Colonic mucosa (tissue), 4 donors: ENCODE measurements at regions not wholly inside any gene's neighbourhood (a gene's known extent, or its start where the extent isn't known, plus 50 kb on each side); places are given as distances from the start of the nearest gene placed in this dataset.

Experiments used
- DNase-seq: peaks from one replicate; pipeline ENCODE4 v3.0.0-alpha.2; 2020
- H3K27ac ChIP-seq: fragments of 200-600 bp; one replicate; pipeline ENCODE4 v1.8.0; 2021
- H3K27me3 ChIP-seq: fragments of 200-600 bp; one replicate; pipeline ENCODE4 v1.8.0; 2021
- H3K36me3 ChIP-seq: fragments of 200-600 bp; one replicate; pipeline ENCODE4 v1.8.0; 2021
- H3K4me1 ChIP-seq: fragments of 200-600 bp; one replicate; pipeline ENCODE4 v1.8.0; 2021; ENCODE audit warnings: mild to moderate bottlenecking
- H3K4me3 ChIP-seq: fragments of 200-600 bp; one replicate; pipeline ENCODE4 v1.8.0; 2021
- H3K9ac ChIP-seq, 2 donors: one replicate each; pipeline ENCODE4 v1.7.0; 2013; ENCODE audit warnings: control low read depth in 2 of 2, low read depth in 2 of 2, low read length in 2 of 2
- H3K9me3 ChIP-seq: fragments of 200-600 bp; one replicate; pipeline ENCODE4 v1.8.0; 2021
- CTCF ChIP-seq: fragments of 200-600 bp; IDR thresholded peaks from one replicate; pipeline ENCODE4 v1.8.0; 2022; ENCODE audit warnings: antibody characterized with exemption, mild to moderate bottlenecking
- intact Hi-C: fragments of 100-400 bp; cut with DNase I; formaldehyde crosslinking; loops from one replicate; pipeline ENCODE4 v1.14.1; 2022
- donor health status: healthy.
- donor health status: DM: no; HTN: no; CAD: no.
- donor health status: DM: no; HTN: no; CAD: no.

GRCh38 chr3:113152849-113153248 lies 58.5 kb upstream of the BOC start:
- DNase-seq: no peak
- Histone ChIP-seq H3K4me1 (no peaks in the 10 kb centered on the region), H3K27ac (no peak overlapping the region), H3K4me3 (no peak overlapping the region), H3K27me3 (no peaks in the 10 kb centered on the region), H3K9ac (no peak overlapping the region), H3K36me3 (no peaks in the 10 kb centered on the region), H3K9me3 (no peaks in the 10 kb centered on the region)
- intact Hi-C loops: no loop called here
- no peak for TF ChIP-seq CTCF

- H3K36me3 ChIP-seq: no peaks in the 10 kb centered on the region
- intact Hi-C loops: no loop called here
- H3K4me3 ChIP-seq: no peak overlapping the region
- no peaks in the 10 kb centered on the region for H3K9me3 ChIP-seq
- no peaks in the 10 kb centered on the region for H3K27me3 ChIP-seq
- H3K27ac ChIP-seq: no peak overlapping the region
- no peak overlapping the region for H3K9ac ChIP-seq
- DNase-seq: no peak
- TF ChIP-seq CTCF: no peak
- H3K4me1 ChIP-seq: no peaks in the 10 kb centered on the region
Observed at GRCh38 chr3:113153499-113154107, 57.8 kb upstream of the BOC start.

- H3K27ac ChIP-seq: no peak overlapping the region
Observed at GRCh38 chr3:113156816-113157333, 54.5 kb upstream of the BOC start.

GRCh38 chr3:113157408-113158030 lies 53.8 kb upstream of the BOC start:
- intact Hi-C loops: no loop called here
- no peak overlapping the region for H3K27ac ChIP-seq
- H3K9ac ChIP-seq: no peak overlapping the region
- TF ChIP-seq CTCF: no peak
- no peak overlapping the region for H3K4me3 ChIP-seq
- H3K4me1 ChIP-seq: no peaks in the 10 kb centered on the region
- DNase-seq: no peak
- no peaks in the 10 kb centered on the region for H3K27me3 ChIP-seq
- no peaks in the 10 kb centered on the region for H3K36me3 ChIP-seq
- H3K9me3 ChIP-seq: no peaks in the 10 kb centered on the region

More at GRCh38 chr3:113156816-113157333, 54.5 kb upstream of the BOC start:
- DNase-seq: no peak
- no peaks in the 10 kb centered on the region for H3K27me3 ChIP-seq
- intact Hi-C loops: no loop called here
- no peak overlapping the region for H3K9ac ChIP-seq
- H3K4me1 ChIP-seq: no peaks in the 10 kb centered on the region
- TF ChIP-seq CTCF: no peak
- no peak overlapping the region for H3K4me3 ChIP-seq
- no peaks in the 10 kb centered on the region for H3K36me3 ChIP-seq
- H3K9me3 ChIP-seq: no peaks in the 10 kb centered on the region

GRCh38 chr3:113158171-113158570 lies 53.2 kb upstream of the BOC start:
- H3K27ac ChIP-seq: no peak overlapping the region
- no peaks in the 10 kb centered on the region for H3K27me3 ChIP-seq
- H3K9me3 ChIP-seq: no peaks in the 10 kb centered on the region
- H3K9ac ChIP-seq: no peak overlapping the region
- DNase-seq: no peak
- H3K4me3 ChIP-seq: no peak overlapping the region
- intact Hi-C loops: no loop called here
- no peaks in the 10 kb centered on the region for H3K36me3 ChIP-seq
- no peak for TF ChIP-seq CTCF
- H3K4me1 ChIP-seq: no peaks in the 10 kb centered on the region
